Choroid plexus epithelial cell (primary cell): ENCODE measurements at regions not wholly inside any gene's neighbourhood (a gene's known extent, or its start where the extent isn't known, plus 50 kb on each side); places are given as distances from the start of the nearest gene placed in this dataset.

Experiments
- DNase-seq: peaks from one replicate; pipeline ENCODE4 v3.0.0-alpha.2; 2010; ENCODE audit warnings: low read depth
- H3K4me3 ChIP-seq: 2 replicates; pipeline ENCODE4 v1.5.1; 2011; ENCODE audit warnings: low read depth, mild to moderate bottlenecking, control low read depth, low read length, moderate library complexity
- CTCF ChIP-seq: conservative IDR thresholded peaks from 2 replicates; pipeline ENCODE4 v1.5.1; 2011; ENCODE audit warnings: low read depth, mild to moderate bottlenecking, control low read depth, inconsistent platforms, low read length, moderate library complexity

GRCh38 chr7:21149809-21150208 is 278.1 kb upstream of the SP4 start:
- no peak for DNase-seq
- TF ChIP-seq CTCF = no peak
- H3K4me3 ChIP-seq = no peak overlapping the region

- no peak overlapping the region for H3K4me3 ChIP-seq
- no peak for TF ChIP-seq CTCF
- no peak for DNase-seq
Measured at GRCh38 chr7:21154614-21155013, 273.3 kb upstream of the SP4 start.

- no peak for TF ChIP-seq CTCF
- no peak overlapping the region for H3K4me3 ChIP-seq
- no peak for DNase-seq
Measured at GRCh38 chr7:21159506-21159905, 268.4 kb upstream of the SP4 start.

- H3K4me3 ChIP-seq = no peak overlapping the region
- DNase-seq = no peak
- TF ChIP-seq CTCF = no peak
Measured at GRCh38 chr7:21160401-21160800, 267.5 kb upstream of the SP4 start.

GRCh38 chr7:21167942-21168341 is 259.9 kb upstream of the SP4 start:
- no peak overlapping the region for H3K4me3 ChIP-seq
- DNase-seq = no peak
- TF ChIP-seq CTCF = no peak

- no peak for TF ChIP-seq CTCF
- H3K4me3 ChIP-seq = no peak overlapping the region
- no peak for DNase-seq
Measured at GRCh38 chr7:21169667-21170580, 258.0 kb upstream of the SP4 start.

- no peak for TF ChIP-seq CTCF
- no peak for DNase-seq
- H3K4me3 ChIP-seq = no peak overlapping the region
Measured at GRCh38 chr7:21172800-21173199, 255.1 kb upstream of the SP4 start.
